Left ventricle myocardium inferior (tissue), 1 donor: ENCODE measurements at regions not wholly inside any gene's neighbourhood (a gene's known extent, or its start where the extent isn't known, plus 50 kb on each side); places are given as distances from the start of the nearest gene placed in this dataset.
"Not testable (repeated sequence)": the region's sequence is repeated elsewhere in the genome, so short reads cannot be mapped to it uniquely, and the experiment has no call there.

Experiments used
- DNase-seq: peaks from one replicate; pipeline ENCODE4 v3.0.0-alpha.2; 2020
- H3K27ac ChIP-seq: fragments of 200-600 bp; replicated peaks from 2 replicates; pipeline ENCODE4 v1.8.0; 2021
- H3K27me3 ChIP-seq: fragments of 200-600 bp; 2 replicates; pipeline ENCODE4 v1.8.0; 2021; ENCODE audit warnings: low read depth
- H3K36me3 ChIP-seq: fragments of 200-600 bp; 2 replicates; pipeline ENCODE4 v1.8.0; 2021
- H3K4me1 ChIP-seq: fragments of 200-600 bp; 2 replicates; pipeline ENCODE4 v1.8.0; 2021
- H3K4me3 ChIP-seq: fragments of 200-600 bp; 2 replicates; pipeline ENCODE4 v1.8.0; 2021; ENCODE audit warnings: mild to moderate bottlenecking, moderate library complexity
- H3K9me3 ChIP-seq: fragments of 200-600 bp; replicated peaks from 2 replicates; pipeline ENCODE4 v1.8.0; 2021
- intact Hi-C: fragments of 100-400 bp; cut with micrococcal nuclease; formaldehyde crosslinking; loops from one replicate; pipeline ENCODE4 v1.11.0; 2022
- TF ChIP-seq, protein P1 (sequence below): fragments of 200-600 bp; IDR thresholded peaks from 2 replicates; pipeline ENCODE4 v1.8.0; 2021; ENCODE audit warnings: antibody characterized with exemption, mild to moderate bottlenecking, borderline replicate concordance
- donor health status: DM: no; HTN: yes; CAD: no; lungs with severe emphysema.

DNA sequence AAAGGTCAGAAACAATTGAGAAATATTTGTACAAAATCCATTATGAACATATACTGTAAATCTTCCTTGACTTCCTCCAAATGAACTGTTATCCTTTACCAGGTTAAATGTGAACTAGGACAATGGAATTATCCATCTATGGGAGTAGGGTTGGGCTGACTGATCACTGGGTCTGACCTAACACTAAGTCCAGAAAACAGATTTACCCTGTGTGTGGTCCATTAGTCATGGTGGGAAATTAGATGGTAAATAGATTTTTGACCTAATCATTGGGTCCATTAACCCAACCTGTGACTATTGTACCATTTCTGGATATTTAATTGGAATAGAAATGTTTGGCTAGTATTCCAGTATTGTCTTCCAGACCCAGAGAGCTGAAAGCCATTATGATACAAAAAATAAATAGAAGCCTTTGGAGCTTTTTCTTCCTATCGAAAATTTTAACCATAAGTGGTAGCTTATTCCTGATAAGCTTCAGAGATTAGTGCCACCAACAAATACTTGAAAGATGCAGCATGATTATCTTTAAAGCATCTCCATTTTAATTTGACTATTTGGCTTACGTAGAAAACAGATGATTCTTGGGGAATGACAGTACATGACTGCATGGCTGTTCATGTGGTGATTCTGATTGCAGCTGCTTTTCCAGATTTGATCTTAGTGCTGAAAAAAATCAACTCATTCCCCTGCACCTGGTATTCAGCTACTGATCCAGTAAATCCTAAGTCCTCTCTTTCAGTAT lies 703.2 kb upstream of the FSHR start:
- intact Hi-C loops, result no loop called here
- no peak overlapping the region for H3K4me3 ChIP-seq
- DNase-seq, result no peak
- TF ChIP-seq, protein P1, sequence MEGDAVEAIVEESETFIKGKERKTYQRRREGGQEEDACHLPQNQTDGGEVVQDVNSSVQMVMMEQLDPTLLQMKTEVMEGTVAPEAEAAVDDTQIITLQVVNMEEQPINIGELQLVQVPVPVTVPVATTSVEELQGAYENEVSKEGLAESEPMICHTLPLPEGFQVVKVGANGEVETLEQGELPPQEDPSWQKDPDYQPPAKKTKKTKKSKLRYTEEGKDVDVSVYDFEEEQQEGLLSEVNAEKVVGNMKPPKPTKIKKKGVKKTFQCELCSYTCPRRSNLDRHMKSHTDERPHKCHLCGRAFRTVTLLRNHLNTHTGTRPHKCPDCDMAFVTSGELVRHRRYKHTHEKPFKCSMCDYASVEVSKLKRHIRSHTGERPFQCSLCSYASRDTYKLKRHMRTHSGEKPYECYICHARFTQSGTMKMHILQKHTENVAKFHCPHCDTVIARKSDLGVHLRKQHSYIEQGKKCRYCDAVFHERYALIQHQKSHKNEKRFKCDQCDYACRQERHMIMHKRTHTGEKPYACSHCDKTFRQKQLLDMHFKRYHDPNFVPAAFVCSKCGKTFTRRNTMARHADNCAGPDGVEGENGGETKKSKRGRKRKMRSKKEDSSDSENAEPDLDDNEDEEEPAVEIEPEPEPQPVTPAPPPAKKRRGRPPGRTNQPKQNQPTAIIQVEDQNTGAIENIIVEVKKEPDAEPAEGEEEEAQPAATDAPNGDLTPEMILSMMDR, result no peak
- H3K27me3 ChIP-seq, result no peaks in the 10 kb centered on the region
- H3K4me1 ChIP-seq, result peaks cover 13% of the 10 kb centered on the region
- H3K36me3 ChIP-seq, result no peaks in the 10 kb centered on the region
- H3K27ac ChIP-seq, result no peak overlapping the region
- H3K9me3 ChIP-seq, result no peaks in the 10 kb centered on the region

DNA sequence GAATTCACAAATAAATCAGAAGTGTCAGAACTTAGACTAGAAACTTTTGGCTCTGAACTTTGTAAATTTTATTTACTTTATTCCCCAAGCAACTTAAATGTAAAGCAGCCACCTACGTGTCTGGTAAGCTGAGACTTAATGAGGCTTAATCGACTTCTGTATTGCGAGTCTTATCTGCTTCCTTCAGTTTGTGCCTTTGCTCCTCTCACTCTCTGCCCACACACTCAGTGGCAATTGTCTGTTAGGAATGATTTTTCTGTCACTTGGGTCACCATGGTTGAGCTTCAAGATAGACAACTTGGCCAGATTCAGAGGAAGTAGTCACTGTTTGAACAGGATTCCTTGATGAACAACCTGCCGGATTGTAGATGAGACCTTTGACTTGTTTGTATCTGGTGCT lies 691.4 kb upstream of the FSHR start:
- no peaks in the 10 kb centered on the region for H3K27me3 ChIP-seq
- no peak for DNase-seq
- no peaks in the 10 kb centered on the region for H3K36me3 ChIP-seq
- no peaks in the 10 kb centered on the region for H3K4me1 ChIP-seq
- TF ChIP-seq, protein P1, result no peak
- intact Hi-C loops, result no loop called here
- no peak overlapping the region for H3K4me3 ChIP-seq
- peaks cover 18% of the 10 kb centered on the region for H3K9me3 ChIP-seq
- no peak overlapping the region for H3K27ac ChIP-seq

DNA sequence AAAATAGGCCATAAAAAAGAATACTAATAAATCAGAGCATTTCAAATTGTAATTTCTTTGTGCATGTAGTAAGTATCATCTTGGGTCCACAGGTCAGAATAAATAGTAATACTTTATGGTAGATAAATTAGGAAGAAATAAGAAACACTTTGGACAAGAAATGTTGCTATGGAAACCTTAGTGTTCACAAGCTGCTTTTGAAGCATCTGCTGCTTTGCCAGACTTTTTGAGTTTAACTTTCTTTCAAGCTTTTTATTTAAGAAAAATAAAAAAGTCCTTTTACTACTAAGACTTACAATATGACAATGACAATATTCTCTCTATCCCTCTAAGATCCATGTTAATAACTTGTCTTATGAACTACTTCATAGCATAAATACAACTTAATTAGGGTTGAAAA lies 690.7 kb upstream of the FSHR start:
- Histone ChIP-seq H3K36me3 (no peaks in the 10 kb centered on the region), H3K4me1 (no peaks in the 10 kb centered on the region), H3K27me3 (no peaks in the 10 kb centered on the region), H3K9me3 (peaks cover 18% of the 10 kb centered on the region), H3K4me3 (no peak overlapping the region), H3K27ac (no peak overlapping the region)
- TF ChIP-seq, protein P1, result no peak
- DNase-seq, result no peak
- intact Hi-C loops, result no loop called here

DNA sequence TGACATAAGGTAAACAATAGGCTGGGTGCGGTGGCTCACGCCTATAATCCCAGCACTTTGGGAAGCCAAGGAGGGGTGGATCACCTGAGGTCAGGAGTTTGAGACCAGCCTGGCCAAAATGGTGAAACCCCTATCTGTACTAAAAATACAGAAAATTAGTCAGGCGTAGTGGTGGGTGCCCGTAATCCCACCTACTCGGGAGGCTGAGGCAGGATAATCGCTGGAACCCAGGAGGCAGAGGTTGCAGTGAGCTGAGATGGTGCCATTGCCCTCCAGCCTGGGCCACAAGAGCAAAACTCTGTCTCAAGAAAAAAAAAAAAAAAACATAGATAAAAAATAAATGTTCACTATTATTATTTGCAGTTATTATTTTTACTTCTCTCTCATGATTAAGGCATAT lies 689.8 kb upstream of the FSHR start:
- intact Hi-C loops, H3K4me1 ChIP-seq, DNase-seq, H3K27me3 ChIP-seq, H3K36me3 ChIP-seq, H3K27ac ChIP-seq, H3K4me3 ChIP-seq: not testable (repeated sequence)
- peaks cover 18% of the 10 kb centered on the region for H3K9me3 ChIP-seq

DNA sequence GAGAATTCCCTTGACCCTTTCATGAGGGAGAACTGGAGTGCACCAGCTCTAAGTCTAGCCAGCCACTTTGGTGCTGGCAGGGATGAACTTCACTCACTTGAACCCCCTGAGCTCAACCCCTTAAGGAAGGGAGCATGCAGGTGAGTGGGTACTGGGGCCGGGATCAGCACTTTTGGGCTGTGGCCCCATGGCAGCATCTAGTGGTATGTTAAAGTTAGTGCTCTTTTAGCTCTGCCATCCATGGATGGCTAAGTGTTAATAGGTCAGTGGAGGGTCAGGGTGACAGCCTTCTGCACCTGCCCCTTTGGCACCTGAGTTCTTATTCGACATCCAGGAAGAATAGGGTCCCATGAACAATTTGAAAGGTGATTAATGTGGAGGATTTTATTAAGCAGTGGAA lies 689.0 kb upstream of the FSHR start:
- peaks cover 18% of the 10 kb centered on the region for H3K9me3 ChIP-seq
- H3K27me3 ChIP-seq, result no peaks in the 10 kb centered on the region

DNA sequence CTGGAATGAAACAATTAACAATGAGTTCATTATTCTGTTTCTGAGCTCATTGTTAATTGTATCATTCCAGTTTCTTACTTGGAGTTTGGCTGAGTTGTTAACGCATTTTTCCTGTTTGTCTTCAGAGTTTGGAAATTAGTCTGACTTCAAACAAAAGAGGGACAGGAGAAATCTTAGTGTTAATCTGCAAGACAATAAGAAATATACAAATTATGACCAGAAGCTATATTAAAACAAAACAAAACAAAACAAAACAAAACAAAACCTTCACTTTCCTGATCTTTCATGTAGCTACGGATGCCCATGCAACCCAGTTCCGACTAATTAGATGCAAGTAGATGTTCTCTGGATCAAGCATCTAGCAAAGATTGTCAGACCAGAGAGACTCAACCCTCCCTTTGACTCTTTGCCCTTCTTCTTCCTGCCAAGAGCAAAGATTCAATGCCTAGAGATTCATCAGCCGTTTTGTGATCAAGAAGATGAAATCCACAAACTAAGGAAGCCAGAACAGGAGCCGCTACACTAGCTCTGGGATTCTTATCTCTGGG lies 686.2 kb upstream of the FSHR start:
- TF ChIP-seq, protein P1, result no peak
- Histone ChIP-seq H3K27ac (no peak overlapping the region), H3K4me3 (no peak overlapping the region), H3K9me3 (peaks cover 18% of the 10 kb centered on the region), H3K4me1 (peaks cover 9% of the 10 kb centered on the region), H3K36me3 (no peaks in the 10 kb centered on the region), H3K27me3 (no peaks in the 10 kb centered on the region)
- DNase-seq, result no peak
- intact Hi-C loops, result no loop called here

More for the DNA sequence above, 689.0 kb upstream of the FSHR start:
- no peak for DNase-seq
- Histone ChIP-seq H3K27ac (no peak overlapping the region), H3K4me3 (no peak overlapping the region), H3K4me1 (no peaks in the 10 kb centered on the region), H3K36me3 (no peaks in the 10 kb centered on the region)
- intact Hi-C loops, result no loop called here
- TF ChIP-seq, protein P1, result no peak
